A673 (cell line): ENCODE measurements at regions not wholly inside any gene's neighbourhood (a gene's known extent, or its start where the extent isn't known, plus 50 kb on each side); places are given as distances from the start of the nearest gene placed in this dataset.

Source experiments
- BruUV-seq: library from RNA; stranded (reverse); fragments of 400-500 nt; replicated peaks from 2 replicates; lab custom pipeline; 2021; lab: Mats Ljungman, UMichigan
- CTCF ChIA-PET: fragments of 300-600 bp; sonication (Branson Sonifier 250); formaldehyde crosslinking; loops from one replicate; lab custom pipeline; 2022; ENCODE audit warnings: antibody characterized with exemption; lab: Charles Lee
- POLR2A ChIA-PET: fragments of 300-600 bp; sonication (Branson Sonifier 250); formaldehyde crosslinking; loops from one replicate; lab custom pipeline; 2022; ENCODE audit warnings: antibody characterized with exemption; ENCODE audit not compliant: low non-redundant PET; lab: Charles Lee
- DNase-seq: peaks from one replicate; pipeline ENCODE4 v3.0.0-alpha.2; 2015; ENCODE audit warnings: low spot score
- H3K27ac ChIP-seq: fragments of 200-600 bp; sonication (generic); 2 replicates; pipeline ENCODE4 v1.5.1; 2016; ENCODE audit warnings: mixed run types, low read depth, mild to moderate bottlenecking, mixed read lengths, antibody characterized with exemption, low read length; ENCODE audit not compliant: poor library complexity, severe bottlenecking
- H3K27me3 ChIP-seq: fragments of 200-600 bp; sonication (generic); replicated peaks from 2 replicates; pipeline ENCODE4 v1.6.1; 2017; ENCODE audit warnings: mixed run types, low read depth, mild to moderate bottlenecking, mixed read lengths, antibody characterized with exemption, low read length; ENCODE audit not compliant: insufficient read depth, poor library complexity
- H3K36me3 ChIP-seq: fragments of 200-600 bp; sonication (generic); 2 replicates; pipeline ENCODE4 v1.6.1; 2016; ENCODE audit warnings: mixed run types, mild to moderate bottlenecking, mixed read lengths, antibody characterized with exemption, low read length; ENCODE audit not compliant: insufficient read depth, poor library complexity, severe bottlenecking
- H3K4me1 ChIP-seq: fragments of 200-600 bp; sonication (generic); 2 replicates; pipeline ENCODE4 v1.6.1; 2017; ENCODE audit warnings: mixed run types, mild to moderate bottlenecking, mixed read lengths, antibody characterized with exemption, low read length; ENCODE audit not compliant: insufficient read depth, poor library complexity, severe bottlenecking
- H3K4me3 ChIP-seq: fragments of 200-600 bp; sonication (generic); 2 replicates; pipeline ENCODE4 v1.5.1; 2016; ENCODE audit warnings: low read depth, mixed run types, mild to moderate bottlenecking, mixed read lengths, low read length; ENCODE audit not compliant: poor library complexity, severe bottlenecking
- H3K9me3 ChIP-seq: fragments of 200-600 bp; sonication (generic); 2 replicates; pipeline ENCODE4 v1.6.1; 2016; ENCODE audit warnings: mixed run types, low read depth, mild to moderate bottlenecking, mixed read lengths, antibody characterized with exemption, low read length; ENCODE audit not compliant: poor library complexity, severe bottlenecking
- CTCF ChIP-seq: fragments of 300-800, 200-600 bp; sonication (generic); conservative IDR thresholded peaks from 2 replicates; pipeline ENCODE4 v1.5.1; 2017; ENCODE audit warnings: low read depth, mild to moderate bottlenecking, antibody characterized with exemption, low read length, moderate library complexity, mixed read lengths
- EZH2 ChIP-seq: fragments of 200-600 bp; sonication (generic); IDR thresholded peaks from 2 replicates; pipeline ENCODE4 v1.6.1; 2017; ENCODE audit warnings: borderline replicate concordance, low read depth, mild to moderate bottlenecking, mixed read lengths, antibody characterized with exemption, low read length; ENCODE audit not compliant: poor library complexity, severe bottlenecking
- intact Hi-C: fragments of 100-400 bp; cut with micrococcal nuclease; formaldehyde crosslinking; loops from one replicate; pipeline ENCODE4 v1.10.0; 2022; ENCODE audit not compliant: unreplicated experiment

GRCh38 chr3:184481984-184482671 lies 79.5 kb upstream of the EPHB3 start:
- no TSS peak for BruUV-seq
- Histone ChIP-seq H3K36me3 (no peaks in the 10 kb centered on the region), H3K9me3 (no peaks in the 10 kb centered on the region), H3K27ac (no peak overlapping the region), H3K4me3 (no peak overlapping the region), H3K27me3 (peaks cover 6% of the 10 kb centered on the region), H3K4me1 (no peaks in the 10 kb centered on the region)
- TF ChIP-seq EZH2 = no peak
- TF ChIP-seq CTCF = no peak
- ChIA-PET POLR2A (no interaction called here), CTCF (no interaction called here)
- no peak for DNase-seq
- intact Hi-C loops = no loop called here

GRCh38 chr3:184485241-184485640 lies 76.3 kb upstream of the EPHB3 start:
- peaks cover 31% of the 10 kb centered on the region for H3K27me3 ChIP-seq
- no peak for DNase-seq
- no peak overlapping the region for H3K4me3 ChIP-seq
- TF ChIP-seq EZH2 (no peak), CTCF (no peak)
- POLR2A ChIA-PET = no interaction called here
- H3K36me3 ChIP-seq = no peaks in the 10 kb centered on the region
- CTCF ChIA-PET = no interaction called here
- no peaks in the 10 kb centered on the region for H3K9me3 ChIP-seq
- H3K27ac ChIP-seq = no peak overlapping the region
- intact Hi-C loops = no loop called here
- H3K4me1 ChIP-seq = no peaks in the 10 kb centered on the region
- BruUV-seq = no TSS peak

- no peaks in the 10 kb centered on the region for H3K9me3 ChIP-seq
- ChIA-PET CTCF (no interaction called here), POLR2A (no interaction called here)
- H3K27me3 ChIP-seq = peaks cover 38% of the 10 kb centered on the region
- no peaks in the 10 kb centered on the region for H3K36me3 ChIP-seq
- no peak overlapping the region for H3K27ac ChIP-seq
- DNase-seq = no peak
- no TSS peak for BruUV-seq
- H3K4me1 ChIP-seq = no peaks in the 10 kb centered on the region
- H3K4me3 ChIP-seq = no peak overlapping the region
- intact Hi-C loops = no loop called here
- TF ChIP-seq EZH2 = no peak
- TF ChIP-seq CTCF = no peak
These were observed 75.7 kb upstream of the EPHB3 start for GRCh38 chr3:184485906-184486305.
